Fibroblast of lung (primary cell): ENCODE measurements at regions not wholly inside any gene's neighbourhood (a gene's known extent, or its start where the extent isn't known, plus 50 kb on each side); places are given as distances from the start of the nearest gene placed in this dataset.

Experiments
- EZH2 ChIP-seq: IDR thresholded peaks from 2 replicates; pipeline ENCODE4 v1.5.1; 2012; ENCODE audit warnings: low read length, control low read depth, mild to moderate bottlenecking; ENCODE audit errors: missing control alignments
- TF ChIP-seq, protein P1 (sequence below), 2 donors: IDR thresholded peaks in 1 of 2; conservative IDR thresholded peaks in 1 of 2; 1 replicate in 1 of 2; 2 replicates in 1 of 2; pipeline ENCODE4 v1.5.1; 2011 to 2012; ENCODE audit warnings: low read length in 2 of 2, control low read depth in 1 of 2, inconsistent platforms in 1 of 2, low read depth in 1 of 2, mild to moderate bottlenecking in 1 of 2

DNA sequence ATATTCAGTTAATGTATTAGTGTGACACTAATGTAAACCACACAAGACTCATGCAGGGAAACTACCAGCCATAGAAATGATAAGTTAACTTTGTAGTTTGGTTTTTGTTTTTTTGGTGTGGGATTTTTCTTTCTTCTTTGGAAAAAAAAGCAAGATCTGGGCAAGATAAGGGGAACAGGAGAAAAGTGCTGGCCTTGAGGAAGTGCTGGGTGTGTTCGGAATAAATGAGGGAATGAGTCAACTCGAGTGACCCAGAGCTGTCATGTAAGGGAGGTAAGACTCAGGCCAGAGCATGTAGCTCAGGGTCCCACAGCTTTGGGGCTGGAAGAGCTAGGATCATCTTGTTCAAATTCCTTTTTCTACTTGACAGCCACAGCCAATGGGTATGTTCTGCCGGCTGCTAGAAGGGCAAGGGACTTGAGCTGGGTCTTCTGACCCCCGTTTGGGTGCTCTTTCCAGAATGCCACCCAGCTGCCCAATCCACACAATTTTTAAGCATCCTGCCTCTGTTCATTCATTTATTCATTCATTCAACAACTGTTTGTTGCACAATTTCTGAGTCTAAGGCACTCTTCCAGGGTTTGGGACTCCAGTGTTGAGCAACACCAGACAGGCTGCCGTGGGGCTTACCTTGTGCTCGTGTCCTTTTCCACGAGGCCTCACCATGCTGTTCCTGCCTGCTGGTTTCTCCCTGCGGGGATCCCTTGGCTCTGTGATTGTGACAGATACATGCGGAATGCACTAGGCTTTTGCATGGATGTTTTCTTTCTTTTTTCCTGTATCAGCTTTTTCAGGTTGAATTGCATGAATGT is 54.5 kb downstream of the CLDN34 start:
- TF ChIP-seq, protein P1, sequence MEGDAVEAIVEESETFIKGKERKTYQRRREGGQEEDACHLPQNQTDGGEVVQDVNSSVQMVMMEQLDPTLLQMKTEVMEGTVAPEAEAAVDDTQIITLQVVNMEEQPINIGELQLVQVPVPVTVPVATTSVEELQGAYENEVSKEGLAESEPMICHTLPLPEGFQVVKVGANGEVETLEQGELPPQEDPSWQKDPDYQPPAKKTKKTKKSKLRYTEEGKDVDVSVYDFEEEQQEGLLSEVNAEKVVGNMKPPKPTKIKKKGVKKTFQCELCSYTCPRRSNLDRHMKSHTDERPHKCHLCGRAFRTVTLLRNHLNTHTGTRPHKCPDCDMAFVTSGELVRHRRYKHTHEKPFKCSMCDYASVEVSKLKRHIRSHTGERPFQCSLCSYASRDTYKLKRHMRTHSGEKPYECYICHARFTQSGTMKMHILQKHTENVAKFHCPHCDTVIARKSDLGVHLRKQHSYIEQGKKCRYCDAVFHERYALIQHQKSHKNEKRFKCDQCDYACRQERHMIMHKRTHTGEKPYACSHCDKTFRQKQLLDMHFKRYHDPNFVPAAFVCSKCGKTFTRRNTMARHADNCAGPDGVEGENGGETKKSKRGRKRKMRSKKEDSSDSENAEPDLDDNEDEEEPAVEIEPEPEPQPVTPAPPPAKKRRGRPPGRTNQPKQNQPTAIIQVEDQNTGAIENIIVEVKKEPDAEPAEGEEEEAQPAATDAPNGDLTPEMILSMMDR (conservative IDR thresholded peaks at IDR 0.05 in 1 of 2, IDR thresholded peaks at IDR 0.05 in 1 of 2; ENCODE audit: low read depth in 1 of 2, low read length in 2 of 2), result no peak
- no peak for TF ChIP-seq EZH2
